GM12865 (cell line): ENCODE measurements at regions not wholly inside any gene's neighbourhood (a gene's known extent, or its start where the extent isn't known, plus 50 kb on each side); places are given as distances from the start of the nearest gene placed in this dataset.

Experiments used
- DNase-seq: peaks from one replicate; pipeline ENCODE4 v3.0.0; 2010; ENCODE audit warnings: low read depth
- H3K4me3 ChIP-seq: 2 replicates; pipeline ENCODE4 v1.5.1; 2011; ENCODE audit warnings: mild to moderate bottlenecking, low read depth, low read length, control low read depth
- CTCF ChIP-seq: IDR thresholded peaks from 2 replicates; pipeline ENCODE4 v1.5.1; 2011; ENCODE audit warnings: low read length, control low read depth, low read depth, inconsistent platforms; ENCODE audit not compliant: insufficient read depth; ENCODE audit errors: missing control alignments

- DNase-seq, result no peak
- TF ChIP-seq CTCF, result no peak
- no peak overlapping the region for H3K4me3 ChIP-seq
Measured at GRCh38 chr14:104278214-104278534, 139.8 kb downstream of the KIF26A start.

- TF ChIP-seq CTCF, result no peak
- DNase-seq, result no peak
- H3K4me3 ChIP-seq, result no peak overlapping the region
Measured at GRCh38 chr14:104280085-104280901, 141.9 kb downstream of the KIF26A start.

GRCh38 chr14:104280902-104281767 lies 142.7 kb downstream of the KIF26A start:
- no peak overlapping the region for H3K4me3 ChIP-seq
- no peak for TF ChIP-seq CTCF
- DNase-seq, result no peak

GRCh38 chr14:104281768-104282301 lies 143.4 kb downstream of the KIF26A start:
- no peak for TF ChIP-seq CTCF
- H3K4me3 ChIP-seq, result no peak overlapping the region
- no peak for DNase-seq

GRCh38 chr14:104282332-104283196 lies 144.2 kb downstream of the KIF26A start:
- no peak for TF ChIP-seq CTCF
- DNase-seq, result no peak
- no peak overlapping the region for H3K4me3 ChIP-seq
